ENCODE measurements at regions not wholly inside any gene's neighbourhood (a gene's known extent, or its start where the extent isn't known, plus 50 kb on each side); places are given as distances from the start of the nearest gene placed in this dataset.

DNA sequence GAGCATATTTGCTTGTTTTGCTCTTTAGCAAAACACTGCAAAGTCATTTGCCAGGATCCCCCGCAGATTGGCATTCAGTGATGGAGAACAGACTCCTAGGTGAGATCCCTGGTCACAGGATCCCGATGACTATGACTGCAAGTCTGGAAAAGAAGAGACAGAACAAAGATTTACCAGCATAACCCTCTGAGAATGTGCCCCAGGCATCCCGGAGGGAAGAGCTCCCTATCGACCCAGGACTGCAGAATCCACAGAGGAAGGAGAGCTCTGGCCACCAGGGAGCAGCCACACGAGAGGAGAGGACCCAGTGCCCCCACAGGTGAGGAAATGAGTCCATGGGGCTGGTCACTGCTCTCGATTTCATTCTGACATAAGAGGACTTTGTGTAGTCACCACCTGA lies 105.2 kb downstream of the ZNF280B start:
- DNase-seq (ENCODE audit: extremely low read depth, low read depth), result no peak
- TF ChIP-seq, protein P1, sequence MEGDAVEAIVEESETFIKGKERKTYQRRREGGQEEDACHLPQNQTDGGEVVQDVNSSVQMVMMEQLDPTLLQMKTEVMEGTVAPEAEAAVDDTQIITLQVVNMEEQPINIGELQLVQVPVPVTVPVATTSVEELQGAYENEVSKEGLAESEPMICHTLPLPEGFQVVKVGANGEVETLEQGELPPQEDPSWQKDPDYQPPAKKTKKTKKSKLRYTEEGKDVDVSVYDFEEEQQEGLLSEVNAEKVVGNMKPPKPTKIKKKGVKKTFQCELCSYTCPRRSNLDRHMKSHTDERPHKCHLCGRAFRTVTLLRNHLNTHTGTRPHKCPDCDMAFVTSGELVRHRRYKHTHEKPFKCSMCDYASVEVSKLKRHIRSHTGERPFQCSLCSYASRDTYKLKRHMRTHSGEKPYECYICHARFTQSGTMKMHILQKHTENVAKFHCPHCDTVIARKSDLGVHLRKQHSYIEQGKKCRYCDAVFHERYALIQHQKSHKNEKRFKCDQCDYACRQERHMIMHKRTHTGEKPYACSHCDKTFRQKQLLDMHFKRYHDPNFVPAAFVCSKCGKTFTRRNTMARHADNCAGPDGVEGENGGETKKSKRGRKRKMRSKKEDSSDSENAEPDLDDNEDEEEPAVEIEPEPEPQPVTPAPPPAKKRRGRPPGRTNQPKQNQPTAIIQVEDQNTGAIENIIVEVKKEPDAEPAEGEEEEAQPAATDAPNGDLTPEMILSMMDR (IDR thresholded peaks at IDR 0.05; ENCODE audit: low read depth, low read length, missing control alignments), result no peak
- no peak overlapping the region for H3K4me3 ChIP-seq (replicated peaks; ENCODE audit: low read depth, low read length)

DNA sequence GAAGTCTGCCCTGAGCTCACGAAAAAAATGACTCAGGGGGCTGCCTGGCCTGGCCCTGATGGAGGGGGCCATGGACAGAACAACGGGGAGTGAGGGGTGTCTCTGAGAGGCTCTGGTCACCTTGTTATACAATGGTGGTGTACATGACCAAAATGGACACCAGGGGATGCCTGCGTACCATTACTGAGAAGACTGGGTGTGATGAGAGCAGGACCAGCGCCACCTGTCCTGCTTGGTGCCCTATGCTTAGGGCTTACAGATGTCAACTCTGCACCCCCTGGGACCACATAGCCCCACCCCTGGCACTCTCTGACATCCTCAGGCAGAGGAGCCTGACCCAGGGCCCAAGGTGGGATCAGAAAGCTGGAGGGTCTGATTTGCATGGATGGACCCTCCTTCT lies 104.8 kb downstream of the ZNF280B start:
- TF ChIP-seq, protein P1 (IDR thresholded peaks at IDR 0.05; ENCODE audit: low read depth, low read length, missing control alignments), result no peak
- no peak for DNase-seq (ENCODE audit: extremely low read depth, low read depth)
- H3K4me3 ChIP-seq (replicated peaks; ENCODE audit: low read depth, low read length), result no peak overlapping the region

DNA sequence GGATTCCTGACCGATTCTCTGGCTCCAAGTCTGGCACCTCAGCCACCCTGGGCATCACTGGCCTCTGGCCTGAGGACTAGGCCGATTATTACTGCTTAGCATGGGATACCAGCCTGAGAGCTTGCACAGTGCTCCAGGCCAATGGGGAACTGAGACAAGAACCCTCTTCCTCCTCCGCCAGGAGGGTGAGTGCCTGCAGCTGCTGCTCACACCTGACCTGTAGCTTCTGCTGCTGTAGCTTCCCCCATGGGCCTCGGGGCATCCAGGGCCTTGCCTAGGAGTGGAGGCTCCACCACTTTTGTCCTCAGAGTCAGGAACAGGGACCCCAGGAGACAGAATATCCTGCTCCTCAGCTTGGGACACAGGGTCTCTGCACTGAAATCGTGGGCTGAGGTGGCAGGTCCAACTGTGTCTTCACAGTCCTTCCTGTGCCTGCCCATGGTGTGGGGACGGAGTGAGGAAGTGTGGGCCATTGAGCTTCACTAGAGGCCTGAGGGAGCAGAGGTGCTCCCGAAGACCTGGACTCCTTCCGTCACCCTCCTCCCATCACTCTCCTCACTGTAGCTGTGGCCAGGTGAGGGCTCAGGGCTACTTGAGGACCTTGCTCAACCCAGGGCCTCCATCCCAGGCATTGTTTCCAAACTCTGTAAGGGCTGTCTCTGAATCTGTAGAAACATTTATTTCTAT lies 103.8 kb downstream of the ZNF280B start:
- H3K4me3 ChIP-seq (replicated peaks; ENCODE audit: low read depth, low read length), result no peak overlapping the region
- no peak for DNase-seq (ENCODE audit: extremely low read depth, low read depth)
- TF ChIP-seq, protein P1 (IDR thresholded peaks at IDR 0.05; ENCODE audit: low read depth, low read length, missing control alignments), result no peak

DNA sequence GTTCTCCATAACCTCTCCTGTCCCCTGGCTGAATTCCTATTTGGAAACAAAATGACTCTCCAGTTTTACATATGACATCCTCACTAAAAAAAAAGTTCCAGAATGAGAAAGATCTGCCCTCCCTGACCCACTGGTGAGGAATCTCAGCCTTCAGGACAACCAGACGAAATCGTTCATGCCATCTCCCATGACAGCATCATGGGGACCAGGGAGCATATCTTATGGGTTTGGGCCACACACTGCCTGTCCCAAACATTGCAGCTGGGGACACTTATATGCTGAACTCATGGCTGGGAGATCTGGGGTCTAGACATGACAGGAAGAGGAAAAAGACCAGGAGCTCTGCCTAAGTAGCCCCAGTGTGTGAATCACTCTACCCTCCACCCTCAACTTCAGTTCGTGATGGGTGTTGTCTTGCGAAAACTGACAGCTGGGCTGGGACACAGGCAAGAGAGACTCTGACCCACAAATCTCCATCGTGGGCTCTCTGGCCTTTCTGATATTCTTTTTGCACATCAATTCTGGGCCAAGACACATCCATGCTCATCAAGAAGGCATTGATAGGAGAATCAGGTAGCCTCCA lies 102.0 kb downstream of the ZNF280B start:
- TF ChIP-seq, protein P1 (IDR thresholded peaks at IDR 0.05; ENCODE audit: low read depth, low read length, missing control alignments), result no peak
- no peak for DNase-seq (ENCODE audit: extremely low read depth, low read depth)
- no peak overlapping the region for H3K4me3 ChIP-seq (replicated peaks; ENCODE audit: low read depth, low read length)

DNA sequence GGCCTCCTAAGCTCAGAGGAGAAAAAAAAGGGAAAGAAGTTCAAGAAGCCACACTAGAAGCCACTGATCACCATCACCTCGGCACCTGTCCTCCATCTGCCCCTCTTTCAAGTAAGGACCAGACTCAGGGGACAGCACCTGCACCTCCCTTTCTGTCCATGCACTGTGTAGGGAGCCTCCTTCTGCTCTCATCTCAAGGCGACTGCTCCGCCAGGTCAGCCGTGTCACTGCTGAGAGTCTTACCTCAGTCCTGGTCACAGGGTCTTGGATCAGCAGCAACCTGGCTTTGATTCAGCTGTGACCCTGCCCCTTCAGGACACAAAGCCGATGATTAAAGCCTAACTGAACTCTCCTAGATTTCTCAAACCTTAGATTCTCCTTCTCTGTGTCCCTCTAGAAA lies 101.5 kb downstream of the ZNF280B start:
- DNase-seq (ENCODE audit: extremely low read depth, low read depth), result no peak
- TF ChIP-seq, protein P1 (IDR thresholded peaks at IDR 0.05; ENCODE audit: low read depth, low read length, missing control alignments), result no peak
- no peak overlapping the region for H3K4me3 ChIP-seq (replicated peaks; ENCODE audit: low read depth, low read length)

DNA sequence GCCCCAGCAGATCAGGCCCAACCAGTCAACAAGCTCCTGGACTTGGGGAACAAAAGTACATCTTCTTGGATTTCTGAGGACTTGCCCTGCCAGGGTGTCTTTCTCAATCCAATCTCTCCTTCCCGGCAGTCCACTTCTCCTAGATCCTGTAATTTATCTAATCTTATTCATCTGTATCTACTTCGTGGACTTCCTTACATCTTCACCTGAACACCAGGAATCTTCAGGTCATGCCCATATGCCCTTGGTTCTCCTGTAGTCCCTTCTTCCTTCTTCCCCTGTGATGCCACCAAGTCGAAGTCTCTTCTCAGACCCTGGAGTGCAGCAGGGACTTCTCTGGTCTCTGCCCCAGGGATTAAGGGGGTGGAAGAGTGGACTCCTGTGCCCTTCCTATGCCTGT lies 100.3 kb downstream of the ZNF280B start:
- no peak for DNase-seq (ENCODE audit: extremely low read depth, low read depth)
- TF ChIP-seq, protein P1 (IDR thresholded peaks at IDR 0.05; ENCODE audit: low read depth, low read length, missing control alignments), result no peak
- no peak overlapping the region for H3K4me3 ChIP-seq (replicated peaks; ENCODE audit: low read depth, low read length)
